Caki2 (cell line): ENCODE measurements at regions not wholly inside any gene's neighbourhood (a gene's known extent, or its start where the extent isn't known, plus 50 kb on each side); places are given as distances from the start of the nearest gene placed in this dataset.

Source experiments
- DNase-seq: peaks from one replicate; pipeline ENCODE4 v3.0.0-alpha.2; 2015; ENCODE audit warnings: low read depth
- in situ Hi-C: cut with HindIII; loops from 2 replicates; pipeline ENCODE4 v1.10.0; 2016; ENCODE audit warnings: low sequenced_read_pairs, low pct_unique_long_range_greater_than_20kb, mixed read lengths

GRCh38 chr1:58123051-58123450 lies 423.5 kb downstream of the OMA1 start:
- DNase-seq = no peak

GRCh38 chr1:58119971-58120370 lies 426.6 kb downstream of the OMA1 start:
- in situ Hi-C loops = no loop called here
- DNase-seq = no peak

More at GRCh38 chr1:58123051-58123450, 423.5 kb downstream of the OMA1 start:
- in situ Hi-C loops = no loop called here

GRCh38 chr1:58116284-58116683 lies 430.2 kb downstream of the OMA1 start:
- in situ Hi-C loops = no loop called here
- no peak for DNase-seq

- no peak for DNase-seq
- in situ Hi-C loops = no loop called here
Observed at GRCh38 chr1:58109646-58110200, 436.8 kb downstream of the OMA1 start.

- no peak for DNase-seq
- in situ Hi-C loops = no loop called here
Observed at GRCh38 chr1:58108783-58109182, 437.7 kb downstream of the OMA1 start.

- in situ Hi-C loops = no loop called here
- no peak for DNase-seq
Observed at GRCh38 chr1:58107943-58108342, 438.6 kb downstream of the OMA1 start.

GRCh38 chr1:58104960-58105359 lies 441.6 kb downstream of the OMA1 start:
- DNase-seq = no peak
- in situ Hi-C loops = no loop called here

GRCh38 chr1:58096714-58097113 lies 449.8 kb downstream of the OMA1 start:
- no peak for DNase-seq
- in situ Hi-C loops = no loop called here

GRCh38 chr1:58095183-58095582 lies 451.3 kb downstream of the OMA1 start:
- no peak for DNase-seq
- in situ Hi-C loops = no loop called here

- in situ Hi-C loops = no loop called here
- DNase-seq = no peak
Observed at GRCh38 chr1:58094221-58094620, 452.3 kb downstream of the OMA1 start.

- in situ Hi-C loops = no loop called here
- DNase-seq = no peak
Observed at GRCh38 chr1:58090640-58091039, 455.9 kb downstream of the OMA1 start.

GRCh38 chr1:58089898-58090534 lies 456.5 kb downstream of the OMA1 start:
- DNase-seq = no peak
- in situ Hi-C loops = no loop called here

GRCh38 chr1:58084266-58084665 lies 462.3 kb downstream of the OMA1 start:
- DNase-seq = no peak
- in situ Hi-C loops = no loop called here

- in situ Hi-C loops = no loop called here
- no peak for DNase-seq
Observed at GRCh38 chr1:58082596-58082995, 463.9 kb downstream of the OMA1 start.

- DNase-seq = no peak
- in situ Hi-C loops = no loop called here
Observed at GRCh38 chr1:58076258-58076657, 470.3 kb downstream of the OMA1 start.

GRCh38 chr1:58075188-58075578 lies 471.3 kb downstream of the OMA1 start:
- DNase-seq = no peak
- in situ Hi-C loops = no loop called here

- in situ Hi-C loops = no loop called here
- DNase-seq = no peak
Observed at GRCh38 chr1:58072450-58072849, 474.1 kb downstream of the OMA1 start.

- in situ Hi-C loops = no loop called here
- DNase-seq = no peak
Observed at GRCh38 chr1:58067082-58067481, 479.4 kb downstream of the OMA1 start.

GRCh38 chr1:58065520-58065919 lies 481.0 kb downstream of the OMA1 start:
- in situ Hi-C loops = no loop called here
- no peak for DNase-seq

GRCh38 chr1:58064166-58064565 lies 482.4 kb downstream of the OMA1 start:
- DNase-seq = no peak
- in situ Hi-C loops = no loop called here
